Activated CD8-positive, alpha-beta memory T cell treated with anti-CD3 and anti-CD28 coated beads for 4 hours (primary cell): ENCODE measurements at regions not wholly inside any gene's neighbourhood (a gene's known extent, or its start where the extent isn't known, plus 50 kb on each side); places are given as distances from the start of the nearest gene placed in this dataset.
"Not testable (repeated sequence)": the region's sequence is repeated elsewhere in the genome, so short reads cannot be mapped to it uniquely, and the experiment has no call there.

Experiments used
- DNase-seq, 2 donors: peaks; one replicate each; pipeline ENCODE4 v3.0.0-alpha.2; 2020; ENCODE audit warnings: low read depth in 2 of 2

DNA sequence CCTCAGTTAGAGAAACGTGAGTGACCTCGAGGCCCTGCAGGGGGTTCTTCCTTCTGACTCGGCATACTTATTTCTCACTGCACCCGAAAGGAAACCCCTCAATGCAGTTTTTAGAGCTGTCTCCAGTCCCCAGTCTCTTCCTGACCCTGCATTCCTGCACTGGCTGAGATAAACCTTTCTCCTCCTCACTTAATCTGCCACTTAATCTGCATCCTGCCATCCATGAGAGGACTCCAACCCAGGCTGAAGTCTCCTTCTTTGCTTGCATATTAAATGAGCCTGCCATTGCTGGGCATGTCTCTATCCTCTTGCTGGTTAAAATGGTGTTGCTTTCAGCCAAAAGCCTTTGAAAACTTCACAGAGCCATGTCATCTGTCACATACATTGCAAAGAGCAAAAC is 125.6 kb upstream of the GATA6 start:
- no peak for DNase-seq

DNA sequence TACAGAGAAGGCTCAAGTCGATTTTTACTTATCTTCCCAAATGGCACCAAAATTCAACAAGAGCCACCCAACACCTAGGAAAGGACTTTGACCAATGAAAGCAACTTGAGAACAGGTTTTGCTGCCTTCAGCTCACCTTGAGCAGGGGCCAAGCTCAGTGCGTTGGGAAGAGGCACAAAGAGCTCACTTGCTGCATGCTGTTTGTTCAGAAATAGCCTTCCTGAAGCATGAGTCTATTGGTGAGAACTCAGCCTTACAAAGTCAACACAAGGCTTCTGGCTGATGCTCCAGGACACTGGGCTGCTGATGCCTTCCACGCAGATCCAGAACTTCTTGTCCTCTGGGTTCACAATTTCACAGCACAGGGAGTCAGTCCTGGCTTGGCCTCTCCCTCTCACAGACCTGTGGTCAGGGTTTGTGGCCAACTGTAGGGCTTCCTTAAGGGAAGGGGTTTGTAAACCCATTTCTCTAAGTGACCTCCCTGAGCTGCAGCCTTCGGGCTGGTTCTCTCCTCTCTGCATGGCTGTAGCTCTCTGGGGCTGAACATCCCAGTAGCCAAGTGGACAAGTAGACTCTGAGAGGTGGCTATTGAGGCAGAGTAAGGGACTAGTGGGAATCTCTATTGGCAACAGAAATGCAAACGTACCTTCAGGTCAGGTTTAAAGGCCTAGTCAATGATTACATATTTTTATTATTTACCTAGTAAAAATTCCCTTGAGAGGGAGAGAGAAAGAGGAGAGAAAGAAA is 124.7 kb upstream of the GATA6 start:
- no peak for DNase-seq

DNA sequence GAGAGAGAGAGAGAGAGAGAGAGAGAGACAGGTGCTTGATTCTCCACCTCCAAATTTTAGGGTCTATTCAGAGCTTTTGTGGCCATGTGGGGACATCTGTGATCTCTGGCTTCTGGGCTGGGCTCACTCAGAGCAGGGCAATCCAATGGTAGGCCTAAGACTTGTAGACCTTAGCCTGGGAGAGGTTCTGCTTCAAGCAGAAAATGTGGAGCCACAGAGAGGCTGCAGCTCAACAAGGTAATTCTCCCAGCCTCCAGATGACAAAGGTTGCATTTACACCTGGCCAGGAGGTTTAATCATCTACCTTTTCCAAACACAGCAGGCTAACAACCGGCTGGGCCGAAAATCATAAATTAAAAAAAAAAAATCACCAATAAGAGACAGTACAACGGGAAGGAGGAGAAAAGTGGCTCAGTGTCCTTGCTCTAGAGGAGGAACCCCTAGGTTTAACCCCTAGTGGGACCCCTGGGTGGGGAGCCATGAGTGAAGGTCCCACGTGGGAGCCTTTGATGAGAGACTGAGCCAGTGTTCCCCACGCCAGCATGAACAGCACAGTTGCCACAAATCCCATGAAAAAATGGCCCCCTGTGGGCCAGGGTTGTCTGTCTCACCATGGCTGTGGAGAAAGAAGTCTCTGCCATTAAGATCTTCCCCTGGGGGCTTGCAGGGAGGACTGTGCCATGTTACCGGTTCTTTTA is 124.0 kb upstream of the GATA6 start:
- no peak for DNase-seq

DNA sequence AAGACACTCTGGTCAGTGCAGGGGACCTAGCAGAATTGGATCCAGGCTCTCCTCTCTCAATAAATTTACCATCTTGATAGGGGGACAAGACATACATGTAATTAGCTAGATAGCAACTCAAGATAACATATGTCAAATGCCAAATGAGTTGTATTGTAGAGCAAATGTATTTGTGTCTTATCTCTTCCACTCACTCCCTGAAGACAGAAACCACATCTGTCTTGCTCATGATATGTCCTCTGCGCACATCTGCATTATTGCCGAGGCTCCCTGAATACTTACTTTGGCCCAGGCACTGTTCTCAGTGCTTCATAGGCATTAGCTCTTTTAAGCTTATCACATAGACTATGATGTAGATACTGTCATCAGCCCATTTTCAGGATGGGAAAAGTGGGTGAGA is 122.9 kb upstream of the GATA6 start:
- no peak for DNase-seq

DNA sequence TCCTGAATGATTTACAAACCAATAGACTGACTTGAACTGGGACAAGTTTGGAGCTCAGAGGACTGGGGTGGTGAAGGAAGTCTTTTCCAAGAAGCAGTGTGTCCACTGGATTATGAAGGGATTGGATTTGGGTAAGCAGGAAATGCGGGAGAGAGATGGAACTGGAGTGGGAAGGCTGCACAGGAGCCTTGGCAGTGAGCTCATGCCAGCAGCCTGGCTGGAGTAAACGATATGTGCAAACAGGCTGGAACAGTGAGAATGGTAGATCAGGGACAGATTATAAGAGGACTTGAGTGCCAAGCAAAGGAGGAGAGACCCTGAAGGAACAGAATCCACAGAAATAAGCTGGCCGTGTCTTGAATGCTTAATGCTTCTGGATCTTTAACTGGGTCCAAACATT is 121.9 kb upstream of the GATA6 start:
- no peak for DNase-seq

DNA sequence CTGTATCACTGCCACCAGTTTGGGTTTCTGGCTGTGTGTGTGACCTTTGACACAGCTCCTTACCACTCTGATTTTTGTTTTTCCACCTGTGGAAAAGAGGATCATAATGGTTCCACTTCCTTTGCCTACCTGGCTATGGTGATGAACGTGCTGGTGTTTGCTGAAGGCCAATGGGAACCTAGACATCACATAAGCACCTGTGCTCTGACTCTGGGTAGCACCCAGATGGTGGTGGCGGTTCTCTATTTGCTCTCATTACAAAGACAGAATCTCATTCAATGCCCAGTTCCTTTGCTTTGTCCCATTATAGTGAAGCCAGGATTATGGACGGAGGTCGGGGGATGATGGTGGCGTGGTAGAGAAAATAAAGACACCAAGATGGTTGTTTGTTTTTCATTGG is 121.2 kb upstream of the GATA6 start:
- DNase-seq, result no peak

DNA sequence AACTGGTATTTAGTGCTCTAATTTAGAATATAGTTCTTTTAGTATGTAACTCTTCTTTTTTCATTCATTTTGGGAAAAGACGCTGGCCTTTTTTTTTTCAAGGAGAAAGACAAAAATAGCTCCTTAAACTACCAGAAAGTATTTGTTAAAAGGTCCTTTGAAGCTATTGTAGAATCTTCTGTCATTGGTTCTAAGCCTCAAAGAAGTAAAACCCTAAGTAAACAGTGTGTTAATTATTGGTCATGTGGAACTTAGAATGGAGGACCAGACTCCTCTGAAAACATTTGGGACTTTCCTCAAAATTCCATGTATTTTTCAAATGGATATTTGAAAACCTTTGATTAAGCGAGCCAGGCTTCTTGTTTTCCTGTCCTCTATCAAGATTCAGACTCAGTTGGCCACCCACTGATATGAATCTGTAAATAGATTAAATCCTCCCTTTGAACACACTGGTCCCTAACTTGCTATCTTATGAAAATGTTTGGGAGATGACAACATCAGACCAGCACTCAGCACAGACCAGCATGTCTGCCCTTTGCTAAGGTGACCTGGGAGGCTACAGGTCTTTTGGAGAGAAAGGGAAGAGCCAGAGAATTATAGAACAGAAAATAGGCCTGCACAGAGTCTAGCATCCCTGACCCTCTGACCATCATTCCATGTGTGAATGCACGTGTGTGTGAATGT is 120.3 kb upstream of the GATA6 start:
- DNase-seq, result no peak

DNA sequence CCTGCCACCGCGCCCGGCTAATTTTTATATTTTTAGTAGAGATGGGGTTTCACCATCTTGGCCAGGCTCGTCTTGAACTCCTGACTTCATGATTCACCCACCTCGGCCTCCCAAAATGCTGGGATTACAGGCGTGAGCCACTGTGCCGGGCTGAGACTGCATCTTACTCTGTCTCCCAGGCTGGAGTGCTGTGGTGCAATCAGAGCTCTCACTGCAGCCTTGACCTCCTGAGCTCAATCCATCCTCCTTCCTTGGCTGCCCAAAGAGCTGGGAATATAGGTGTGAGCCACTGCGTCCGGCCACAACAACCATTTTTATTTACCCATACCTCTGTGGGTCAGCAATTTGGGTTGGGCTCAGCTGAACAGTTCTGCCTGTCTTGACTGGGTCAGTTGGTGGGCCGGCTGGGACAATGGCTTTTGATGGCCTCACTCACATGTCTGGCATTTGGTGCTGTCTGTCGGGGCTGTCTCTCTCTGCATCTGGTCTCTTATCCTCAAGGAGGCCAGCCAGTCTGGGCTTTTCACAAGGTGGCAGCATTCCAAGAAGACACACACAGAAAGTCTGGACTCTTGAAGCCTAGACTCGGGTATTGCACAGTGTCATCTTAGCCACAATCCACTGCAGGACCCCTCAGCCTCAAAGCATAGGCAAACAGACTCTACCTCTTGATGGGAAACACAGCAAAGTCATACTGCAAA is 116.8 kb upstream of the GATA6 start:
- DNase-seq, result no peak

DNA sequence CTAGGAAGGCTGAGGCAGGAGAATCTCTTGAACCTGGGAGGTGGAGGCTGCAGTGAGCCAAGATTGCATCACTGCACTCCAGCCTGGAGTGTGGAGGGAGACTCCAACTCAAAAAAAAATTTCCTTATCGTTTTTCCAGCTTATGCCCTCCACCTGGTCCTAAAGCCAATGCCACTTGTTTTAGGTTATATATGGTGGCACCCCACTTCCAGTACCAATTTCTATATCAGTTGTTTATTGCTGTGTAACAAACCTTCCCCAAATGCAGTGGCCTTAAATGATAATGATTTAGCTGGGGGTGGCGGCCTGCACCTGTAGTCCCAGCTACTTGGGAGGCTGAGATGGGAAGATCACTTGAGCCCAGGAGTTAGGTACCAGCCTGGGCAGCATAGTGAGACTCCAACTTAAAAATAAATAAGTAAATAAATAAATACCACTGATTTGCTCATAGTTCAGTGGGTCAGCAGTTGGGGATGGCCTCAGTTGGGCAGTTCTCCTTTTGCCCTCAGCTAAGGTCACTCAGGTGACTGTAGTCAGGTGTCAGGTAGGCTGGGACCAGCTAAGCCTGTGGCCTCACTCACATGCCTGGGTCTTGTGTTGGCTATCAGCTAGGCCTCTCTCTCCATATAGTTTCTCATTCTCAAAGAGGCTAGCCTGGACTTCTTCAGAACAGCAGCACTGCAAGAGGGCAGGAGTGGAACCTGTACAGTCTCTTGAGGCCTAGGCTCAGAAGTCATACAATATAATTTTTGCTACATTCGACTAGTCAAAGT is 113.7 kb upstream of the GATA6 start:
- DNase-seq, result no peak

DNA sequence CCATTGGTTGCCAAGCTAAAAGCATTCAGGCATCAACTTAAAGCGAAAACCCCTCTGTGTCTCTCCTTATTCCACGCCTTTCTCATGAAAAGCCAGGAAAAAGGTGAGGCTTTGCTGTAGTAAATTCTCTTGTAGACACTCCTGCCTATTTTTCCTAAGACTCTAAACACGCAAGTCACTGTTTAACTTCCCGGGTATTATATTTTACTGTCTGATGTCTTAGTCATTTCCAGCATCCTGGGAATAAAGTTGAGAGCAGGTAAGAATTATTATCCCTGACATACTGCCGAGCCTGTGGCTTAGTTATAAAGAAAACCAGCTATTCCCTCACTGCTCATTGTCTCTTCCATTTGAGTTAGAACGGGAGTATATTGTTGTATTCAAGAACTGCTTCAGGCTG is 112.4 kb upstream of the GATA6 start:
- no peak for DNase-seq

DNA sequence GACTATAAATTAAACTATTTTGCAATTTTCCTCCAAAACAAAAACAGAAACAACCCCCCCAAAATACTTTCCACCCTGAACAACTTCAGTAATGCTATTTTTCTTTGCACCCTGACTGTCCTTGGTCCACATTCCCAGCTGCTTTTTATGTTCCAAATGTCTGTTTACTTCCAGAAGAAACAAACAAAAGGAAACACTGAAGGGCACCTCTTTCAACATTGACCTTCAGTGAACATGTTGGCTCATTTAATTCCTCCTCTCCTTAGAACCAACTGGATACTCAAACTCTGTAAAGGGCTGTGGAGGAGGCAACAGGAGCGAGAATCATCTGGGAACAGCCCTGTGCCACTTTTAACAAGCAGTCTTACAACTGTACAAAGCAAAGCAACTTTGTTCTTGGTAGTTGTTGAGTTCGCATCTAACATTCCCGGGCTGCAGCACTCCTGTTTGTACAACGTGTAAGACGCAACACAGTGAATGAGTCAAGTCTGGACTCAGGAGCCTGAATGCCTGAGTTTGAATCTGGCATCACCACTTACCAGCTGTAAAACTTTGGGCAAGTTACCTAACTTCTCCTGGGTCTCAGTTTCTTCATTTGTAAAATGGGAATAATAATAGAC is 111.4 kb upstream of the GATA6 start:
- no peak for DNase-seq

DNA sequence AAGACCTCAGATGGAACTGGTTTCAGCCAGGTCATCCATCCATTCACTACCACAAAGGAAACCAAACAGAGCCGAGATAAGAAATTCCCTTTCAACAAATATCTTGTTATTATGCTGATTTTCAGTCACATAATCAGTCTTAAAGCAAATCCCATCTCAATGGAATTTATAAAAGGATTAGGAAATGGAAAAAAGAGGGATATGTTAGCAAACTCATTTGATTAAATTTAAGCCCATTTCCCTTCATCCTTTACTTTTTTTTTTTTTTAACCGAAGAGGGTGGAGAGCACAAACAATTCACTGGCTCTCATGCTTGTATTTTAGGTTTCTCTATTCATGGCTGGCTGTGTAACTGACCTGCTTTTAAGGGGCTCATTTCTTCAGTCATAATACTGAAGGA is 109.0 kb upstream of the GATA6 start:
- DNase-seq, result no peak

DNA sequence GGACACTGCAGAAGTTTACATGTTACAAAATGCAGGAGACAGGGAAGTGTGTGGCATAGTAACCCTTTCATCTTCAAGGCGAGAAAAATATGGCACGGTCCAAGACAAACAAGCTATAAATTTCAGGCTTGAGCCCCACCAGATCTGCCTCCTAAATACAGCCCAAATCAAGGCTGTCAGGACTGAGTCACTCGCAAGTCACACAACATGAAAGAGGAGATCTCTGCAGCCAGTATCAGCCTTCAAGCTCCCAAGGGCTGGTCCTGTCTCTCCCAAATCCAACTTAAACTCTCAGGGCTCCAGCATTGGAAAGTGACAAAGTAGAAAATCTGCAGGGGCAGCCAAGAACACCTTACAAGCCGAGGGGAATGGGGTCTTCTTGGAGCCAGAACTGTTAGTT is 106.3 kb upstream of the GATA6 start:
- no peak for DNase-seq

DNA sequence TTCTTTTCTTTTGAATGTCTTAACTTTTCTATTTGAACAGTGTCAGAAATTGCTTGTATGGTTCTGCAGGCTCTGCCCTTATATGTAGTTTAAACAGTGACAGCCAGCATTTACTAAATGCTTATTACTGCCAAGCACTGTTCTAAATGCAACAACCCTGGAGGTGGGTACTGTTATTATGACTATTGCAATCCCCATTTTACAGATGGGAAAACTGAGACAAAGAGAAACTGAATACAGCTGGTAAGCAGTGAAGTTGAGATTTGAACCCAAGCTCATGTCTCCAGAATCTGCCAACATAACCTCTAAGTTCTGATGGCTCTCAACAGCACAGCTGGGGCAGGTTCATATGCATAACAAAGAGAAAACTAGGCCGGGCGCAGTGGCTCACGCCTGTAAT is 105.7 kb upstream of the GATA6 start:
- no peak for DNase-seq

DNA sequence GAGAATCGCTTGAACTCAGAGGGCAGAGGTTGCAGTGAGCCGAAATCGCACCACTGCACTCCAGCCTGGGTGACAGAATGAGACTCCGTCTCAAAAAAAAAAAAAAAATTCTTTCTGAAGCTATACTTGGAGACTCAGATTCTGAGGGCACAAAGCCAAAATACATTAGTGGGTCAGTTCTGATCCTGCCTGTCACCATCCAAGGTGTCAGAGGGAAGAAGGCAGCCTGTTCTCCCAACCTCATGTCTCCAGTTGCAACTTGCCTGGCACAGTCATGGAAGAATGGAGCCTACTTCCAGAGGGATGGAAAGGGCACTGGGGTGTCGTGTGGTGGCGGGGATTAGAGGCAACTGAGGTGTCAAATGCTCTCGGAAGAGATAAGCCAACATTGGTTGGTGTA is 104.8 kb upstream of the GATA6 start:
- no peak for DNase-seq

DNA sequence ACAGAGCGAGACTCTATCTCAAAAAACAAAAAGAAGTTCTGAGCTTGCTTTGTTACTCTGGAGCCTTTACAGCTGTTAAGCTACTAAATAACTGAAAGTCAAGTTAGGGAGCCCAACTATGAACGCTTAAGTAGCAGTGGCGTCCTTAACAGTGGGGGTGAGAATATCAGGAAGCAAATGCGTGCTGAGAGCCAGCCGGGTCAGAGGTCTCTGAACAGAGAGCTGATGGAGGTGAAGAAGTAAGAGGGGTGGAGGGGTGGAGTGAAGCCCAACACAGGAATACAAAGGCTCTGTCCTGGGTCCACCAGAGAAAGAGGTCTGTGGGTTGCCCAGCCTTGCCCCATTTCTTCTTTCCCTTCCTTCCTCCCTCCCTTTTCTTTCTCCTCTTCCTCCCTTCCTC is 104.1 kb upstream of the GATA6 start:
- DNase-seq, result no peak

DNA sequence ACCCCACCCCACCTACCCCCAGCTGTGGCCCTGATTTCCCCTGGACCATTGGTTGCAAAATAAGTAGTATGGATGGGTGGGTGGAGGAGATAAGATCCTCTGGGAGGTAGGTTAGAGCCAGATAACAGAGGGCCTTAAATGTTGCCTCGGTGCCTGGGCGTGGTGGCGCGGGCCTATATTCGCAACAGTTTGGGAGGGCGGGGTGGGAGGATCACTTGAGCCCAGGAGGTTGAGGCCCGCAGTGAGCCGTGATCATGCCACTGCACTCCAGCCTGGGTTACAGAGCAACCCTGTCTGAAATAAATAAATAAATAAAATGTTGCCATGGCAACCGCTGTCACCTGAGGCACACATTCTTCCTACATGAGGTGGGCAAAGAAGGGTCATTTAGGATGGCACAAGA is 103.3 kb upstream of the GATA6 start:
- DNase-seq, result no peak

DNA sequence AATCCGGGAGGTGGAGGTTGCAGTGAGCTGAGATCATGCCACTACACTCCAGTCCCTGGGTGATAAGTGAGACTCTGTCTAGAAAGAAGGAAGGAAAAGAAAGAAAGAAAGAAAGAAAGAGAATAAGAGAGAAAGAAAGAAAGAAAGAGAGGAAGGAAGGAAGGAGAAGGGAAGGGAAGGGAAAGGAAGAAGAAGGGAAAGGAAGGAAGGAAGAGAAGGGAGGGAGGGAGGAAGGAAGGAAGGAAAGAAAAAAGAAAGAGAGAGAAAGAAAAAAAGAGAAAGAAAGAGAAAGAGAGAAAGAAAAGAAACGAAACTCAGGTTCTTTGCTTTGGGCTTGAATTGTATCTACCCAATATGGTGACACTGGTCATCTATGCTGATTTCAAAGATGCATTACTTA is 102.3 kb upstream of the GATA6 start:
- no peak for DNase-seq

DNA sequence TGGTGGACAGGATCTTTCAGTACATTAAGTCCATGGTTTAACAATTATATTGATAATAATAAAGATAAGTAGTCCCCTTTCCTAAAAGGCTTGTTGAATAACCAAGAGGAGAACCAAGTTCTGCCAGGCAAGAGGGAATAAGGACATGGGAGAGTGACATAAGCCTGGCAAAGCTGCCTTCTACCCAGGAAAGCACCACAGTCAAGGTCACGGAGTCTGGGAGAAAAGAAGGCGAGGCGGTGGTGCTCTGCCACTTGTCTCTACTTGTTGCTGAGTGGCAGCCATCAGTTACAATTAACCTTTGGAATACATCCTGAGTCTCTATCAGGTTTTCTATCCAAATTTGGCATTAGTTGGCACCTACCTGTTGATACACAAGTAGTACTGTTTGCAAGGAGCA is 101.7 kb upstream of the GATA6 start:
- no peak for DNase-seq

DNA sequence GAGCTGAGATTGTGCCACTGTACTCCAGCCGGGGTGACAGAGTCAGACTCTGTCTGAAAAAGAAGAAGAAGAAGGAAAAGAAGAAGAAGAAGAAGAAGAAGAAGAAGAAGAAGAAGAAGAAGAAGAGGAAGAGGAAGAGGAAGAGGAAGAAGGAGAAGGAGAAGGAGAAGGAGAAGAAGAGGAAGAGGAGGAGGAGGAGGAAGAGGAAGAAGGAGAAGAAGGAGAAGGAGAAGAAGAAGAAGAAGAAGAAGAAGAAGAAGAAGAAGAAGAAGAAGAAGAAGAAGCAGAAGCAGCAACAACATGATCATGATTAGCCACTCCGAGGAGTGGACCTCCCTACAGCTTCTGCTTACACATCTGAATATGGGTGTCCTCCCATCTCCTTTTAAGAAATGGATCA is 100.6 kb upstream of the GATA6 start:
- not testable (repeated sequence) for DNase-seq

DNA sequence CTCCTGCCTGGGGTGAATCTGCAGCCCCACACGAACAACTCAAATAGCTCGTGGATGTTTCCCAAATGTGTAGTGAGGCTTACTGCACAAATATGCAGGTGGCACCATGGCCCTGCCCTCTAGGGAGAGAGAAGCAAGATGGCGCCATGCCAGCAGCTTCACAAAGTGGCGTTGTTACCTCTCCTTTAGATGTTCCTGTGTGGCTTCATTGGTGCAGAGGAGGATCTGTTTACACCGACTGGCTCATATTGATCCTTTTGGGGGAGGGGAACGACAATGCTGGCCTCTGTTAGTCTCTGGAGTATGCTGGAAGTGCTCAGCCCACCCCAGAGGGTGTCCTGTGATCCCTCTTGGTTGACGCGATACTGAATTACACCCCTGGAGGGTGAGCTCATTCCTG is 99.5 kb upstream of the GATA6 start:
- no peak for DNase-seq
